ENCODE measurements at regions not wholly inside any gene's neighbourhood (a gene's known extent, or its start where the extent isn't known, plus 50 kb on each side); places are given as distances from the start of the nearest gene placed in this dataset.
"Not testable (repeated sequence)": the region's sequence is repeated elsewhere in the genome, so short reads cannot be mapped to it uniquely, and the experiment has no call there.

GRCh38 chr12:32010631-32011336, 51.6 kb downstream of the RESF1 start:
- no peak for DNase-seq (ENCODE audit: low spot score)

GRCh38 chr12:32012249-32012785, 53.1 kb downstream of the RESF1 start:
- DNase-seq (ENCODE audit: low spot score) = no peak

GRCh38 chr12:32015036-32015435, 55.8 kb downstream of the RESF1 start:
- no peak for DNase-seq (ENCODE audit: low spot score)

DNA sequence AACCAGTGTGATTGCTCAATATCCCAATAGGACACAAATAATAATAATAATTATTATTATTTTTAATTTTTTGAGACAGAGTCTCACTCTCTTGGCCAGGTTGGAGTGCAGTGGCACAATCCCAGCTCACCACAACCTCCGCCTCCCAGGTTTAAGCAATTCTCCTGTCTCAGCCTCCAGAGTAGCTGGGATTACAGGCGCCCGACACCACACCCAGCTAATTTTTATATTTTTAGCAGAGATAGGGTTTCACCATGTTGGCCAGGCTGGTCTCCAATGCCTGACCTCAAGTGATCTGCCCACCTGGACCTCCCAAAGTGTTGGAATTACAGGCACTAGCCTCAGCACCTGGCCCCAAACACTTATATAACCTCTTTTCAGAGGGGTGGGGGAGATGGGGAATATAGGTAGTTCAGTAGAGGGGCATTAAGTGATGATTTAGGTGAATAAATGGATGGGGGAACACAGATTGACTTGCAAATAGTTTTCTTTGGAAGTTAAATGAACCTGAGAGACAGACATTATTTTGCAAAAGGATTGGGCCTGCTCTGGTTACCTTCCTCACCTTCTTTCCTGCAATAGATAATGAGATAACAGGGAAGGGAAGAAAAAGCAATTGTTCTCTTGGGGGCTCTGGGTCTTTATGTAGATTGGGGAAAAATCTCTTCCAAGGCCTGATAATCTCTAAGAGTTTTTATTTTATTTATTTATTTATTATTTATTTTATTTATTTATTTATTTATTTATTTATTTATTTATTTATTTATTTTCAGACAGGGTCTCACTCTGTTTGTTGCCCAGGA, 57.7 kb downstream of the RESF1 start:
- DNase-seq (ENCODE audit: low spot score) = no peak

GRCh38 chr12:32021346-32021773, 62.1 kb downstream of the RESF1 start:
- no peak for DNase-seq (ENCODE audit: low spot score)

DNA sequence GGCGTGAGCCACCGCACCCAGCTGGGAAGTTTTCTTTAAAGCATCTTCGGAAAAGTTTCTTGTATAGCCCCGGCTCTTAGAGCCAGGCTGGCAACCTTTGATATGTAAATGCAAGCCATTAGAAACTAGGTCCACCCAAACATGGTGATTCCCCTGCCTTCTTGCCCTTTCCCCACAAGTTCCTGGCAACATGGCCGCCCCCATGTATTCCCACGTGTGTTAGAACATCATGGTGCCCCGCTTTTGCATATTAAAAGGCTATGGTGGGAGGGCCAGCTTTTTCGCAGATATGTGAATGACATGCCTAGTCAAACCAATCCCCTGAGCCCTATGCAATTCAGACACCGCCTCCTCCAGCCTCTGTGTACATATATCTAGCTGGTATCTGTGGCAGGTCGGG, 63.2 kb downstream of the RESF1 start:
- not testable (repeated sequence) for DNase-seq (ENCODE audit: low spot score)

GRCh38 chr12:32023861-32024260, 64.6 kb downstream of the RESF1 start:
- not testable (repeated sequence) for DNase-seq (ENCODE audit: low spot score)

- no peak for DNase-seq (ENCODE audit: low spot score)
These were observed 65.8 kb downstream of the RESF1 start for GRCh38 chr12:32024884-32025592.

GRCh38 chr12:32025906-32026305, 66.7 kb downstream of the RESF1 start:
- DNase-seq (ENCODE audit: low spot score) = peak; percentile 37

- no peak for DNase-seq (ENCODE audit: low spot score)
These were observed 68.6 kb downstream of the RESF1 start for GRCh38 chr12:32027684-32028365.

DNA sequence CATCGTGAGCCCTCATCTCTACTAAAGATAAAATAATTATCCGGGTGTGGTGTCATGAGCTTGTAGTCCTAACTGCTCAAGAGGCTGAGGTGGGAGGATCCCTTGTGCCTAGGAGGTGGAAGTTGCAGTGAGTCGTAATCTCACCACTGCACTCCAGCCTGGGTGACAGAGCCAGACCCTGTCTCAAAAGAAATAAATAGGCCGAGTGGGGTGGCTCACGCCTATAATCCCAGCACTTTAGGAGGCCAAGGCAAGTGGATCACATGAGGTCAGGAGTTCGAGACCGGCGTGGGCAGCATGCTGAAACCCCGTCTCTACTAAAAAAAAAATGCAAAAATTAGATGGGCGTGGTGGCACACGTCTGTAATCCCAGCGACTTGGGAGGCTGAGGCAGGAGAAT, 70.9 kb downstream of the RESF1 start:
- DNase-seq (ENCODE audit: low spot score) = no peak

GRCh38 chr12:32030676-32031075, 71.5 kb downstream of the RESF1 start:
- no peak for DNase-seq (ENCODE audit: low spot score)

DNA sequence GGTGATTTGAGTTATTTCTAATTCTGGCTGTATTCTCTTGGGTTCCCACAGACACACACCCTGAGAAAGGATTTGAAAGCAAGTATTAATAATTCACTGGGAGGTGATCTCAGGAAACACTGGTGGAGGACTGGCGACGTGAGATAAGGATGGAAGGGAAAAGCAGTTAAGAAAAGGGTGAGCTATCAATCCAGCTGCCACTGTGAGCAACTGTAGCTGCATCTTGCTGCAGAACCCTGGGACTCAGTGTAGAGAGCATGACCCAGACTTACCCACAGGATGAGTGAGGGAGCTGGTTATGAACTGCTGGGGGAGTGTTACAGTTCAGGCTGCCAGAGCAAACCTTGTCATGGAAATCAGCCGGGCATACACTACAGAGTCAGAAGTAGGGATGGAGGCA, 71.9 kb downstream of the RESF1 start:
- DNase-seq (ENCODE audit: low spot score) = no peak

DNA sequence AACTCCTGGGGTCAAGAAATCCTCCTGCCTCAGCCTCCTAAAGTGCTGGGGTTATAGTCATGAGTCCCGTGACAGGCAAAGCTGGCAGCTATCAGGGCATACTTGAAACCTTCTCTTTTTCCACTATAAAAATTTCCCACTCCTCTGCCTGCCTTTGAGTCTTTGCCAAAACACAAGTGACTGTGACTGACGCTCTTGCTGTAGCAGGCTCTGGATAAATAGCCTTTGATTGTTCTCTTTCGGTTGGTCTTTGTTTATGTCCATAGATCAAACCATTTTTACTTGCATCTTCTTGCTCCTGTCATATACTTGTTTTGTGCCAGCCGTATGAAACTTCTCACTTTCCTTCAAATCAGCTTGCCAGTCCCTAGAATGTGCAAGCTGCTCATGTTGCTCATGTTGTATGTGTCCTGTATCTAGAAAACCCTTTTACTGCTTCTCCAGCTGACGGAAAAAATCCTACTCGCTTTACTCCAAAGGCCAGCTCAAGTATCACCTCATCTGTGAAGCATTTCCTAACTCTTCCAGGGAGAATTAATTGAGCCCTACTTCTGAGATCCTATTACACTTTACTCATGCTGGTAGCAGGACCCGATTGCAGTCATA, 73.1 kb downstream of the RESF1 start:
- DNase-seq (ENCODE audit: low spot score) = no peak

DNA sequence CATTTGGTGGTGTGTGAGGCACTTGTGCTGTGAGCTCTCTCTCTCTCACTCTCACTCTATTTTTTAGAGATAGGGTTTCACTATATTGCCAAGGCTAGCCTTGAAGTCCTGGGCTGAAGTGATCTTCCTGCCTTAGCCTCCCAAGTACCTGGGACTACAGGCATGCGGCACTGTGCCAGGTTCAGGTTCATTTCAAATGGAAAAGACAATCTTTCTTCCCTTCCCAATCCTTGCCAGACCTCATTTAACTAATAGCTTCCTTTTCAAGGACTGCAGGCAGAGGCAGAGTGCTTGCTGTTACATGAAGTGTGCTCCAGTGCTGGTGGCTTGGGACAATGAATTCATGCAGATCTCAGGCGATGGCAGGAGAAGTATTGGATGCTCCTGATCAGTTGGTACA, 73.2 kb upstream of the BICD1 start:
- no peak for DNase-seq (ENCODE audit: low spot score)

DNA sequence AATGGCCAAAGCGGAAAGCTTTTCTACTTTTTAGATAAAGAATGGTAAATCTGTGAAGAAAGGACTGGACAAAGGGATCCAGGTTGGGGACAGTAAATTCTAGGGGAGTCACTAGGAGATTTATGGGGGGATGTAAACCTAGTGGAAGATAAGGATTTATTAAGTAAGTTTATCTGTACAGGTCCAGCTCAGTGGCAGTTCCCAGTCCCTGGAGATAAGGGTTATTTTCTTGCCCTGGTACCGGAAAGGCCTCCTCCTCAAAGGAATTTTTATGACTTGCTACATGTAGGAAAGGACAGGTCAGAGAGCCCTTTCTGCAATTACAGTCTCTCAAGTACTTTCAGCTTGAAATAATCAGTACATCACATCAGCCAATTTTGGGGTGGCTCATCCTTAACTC, 72.6 kb upstream of the BICD1 start:
- DNase-seq (ENCODE audit: low spot score) = no peak

DNA sequence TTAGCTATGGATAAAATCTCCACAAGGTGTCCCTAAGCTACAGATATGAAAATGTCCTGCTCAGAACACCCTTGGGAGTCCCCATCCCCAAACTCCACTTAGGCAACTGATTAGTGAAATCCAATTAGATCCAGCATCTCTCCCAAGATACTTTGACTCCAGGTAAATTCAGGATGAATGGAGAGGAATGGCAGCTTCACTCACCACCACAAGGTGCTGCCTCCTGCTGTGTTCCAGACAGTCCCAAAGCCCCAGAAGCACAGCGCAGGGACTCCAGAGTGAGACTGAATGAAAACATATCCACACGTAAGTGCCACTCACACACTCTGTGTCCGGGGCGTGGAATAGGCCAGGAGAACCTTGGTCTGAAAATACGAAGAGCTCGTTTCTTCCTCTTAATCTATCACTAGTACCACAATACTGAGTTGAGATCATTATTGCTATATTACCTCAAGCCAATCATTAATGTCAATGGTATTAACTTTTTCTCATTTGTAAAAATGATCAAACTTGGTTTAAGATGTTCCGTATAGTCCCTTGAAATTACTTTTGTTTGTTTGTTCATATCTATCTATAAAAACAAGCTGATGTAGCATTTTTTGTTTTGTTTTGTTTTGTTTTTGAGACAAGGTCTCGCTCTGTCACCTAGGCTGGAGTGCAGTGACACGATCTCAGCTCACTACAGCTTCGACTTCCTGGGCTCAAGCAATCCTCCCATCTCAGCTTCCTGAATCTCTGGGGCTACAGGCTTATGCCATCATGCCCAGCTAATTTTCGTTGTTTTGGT, 70.0 kb upstream of the BICD1 start:
- DNase-seq (ENCODE audit: low spot score) = no peak

DNA sequence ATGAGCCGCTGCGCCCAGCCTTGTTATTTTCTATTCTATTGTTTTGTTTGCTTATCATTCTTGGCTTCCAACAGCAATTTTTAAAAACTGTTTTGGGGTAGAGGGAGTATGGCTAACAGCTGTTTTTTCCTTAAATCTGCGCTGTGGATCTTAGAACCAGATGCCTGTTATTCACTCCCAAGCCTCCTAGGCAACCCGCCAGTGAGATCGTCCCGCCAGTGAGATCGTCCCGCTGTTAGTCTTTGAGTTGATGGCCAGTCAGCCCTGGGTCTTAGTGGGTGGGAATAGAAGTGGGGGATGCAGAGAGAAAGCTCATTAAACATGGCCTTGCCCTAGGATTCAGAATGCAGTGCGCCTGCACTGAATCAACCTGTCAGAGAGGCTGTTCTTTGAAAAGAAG, 67.3 kb upstream of the BICD1 start:
- no peak for DNase-seq (ENCODE audit: low spot score)

DNA sequence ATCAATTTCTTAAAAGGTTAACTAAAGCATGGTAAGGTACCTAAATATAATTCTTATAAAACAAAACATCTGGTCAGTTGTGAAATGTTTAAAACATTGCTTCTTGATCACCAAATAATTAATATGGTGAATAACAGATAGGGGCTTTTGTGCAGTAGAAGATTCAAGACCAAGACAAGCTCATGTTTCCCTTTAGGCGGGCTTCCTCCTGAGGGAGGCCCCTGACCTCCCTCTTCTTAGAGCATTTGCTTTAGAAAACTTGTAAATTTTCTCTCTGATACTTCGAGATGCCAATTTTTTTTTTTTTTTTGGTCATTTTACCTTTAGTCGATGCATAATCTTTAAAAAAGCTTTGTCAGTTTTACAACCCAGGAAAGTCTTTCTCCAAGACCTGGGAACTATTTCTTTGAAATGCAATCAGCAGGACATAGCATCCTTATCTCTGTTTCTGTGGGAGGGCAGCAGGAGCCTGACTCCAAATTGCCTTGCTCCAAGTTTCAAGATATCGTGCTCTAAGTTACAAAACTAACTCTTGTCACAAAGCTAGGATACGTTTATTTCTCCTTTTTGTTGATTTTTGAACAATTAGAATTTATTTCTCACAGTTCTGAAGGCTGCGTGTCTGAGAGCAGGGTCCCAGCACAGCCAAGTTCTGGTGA, 66.6 kb upstream of the BICD1 start:
- no peak for DNase-seq (ENCODE audit: low spot score)

DNA sequence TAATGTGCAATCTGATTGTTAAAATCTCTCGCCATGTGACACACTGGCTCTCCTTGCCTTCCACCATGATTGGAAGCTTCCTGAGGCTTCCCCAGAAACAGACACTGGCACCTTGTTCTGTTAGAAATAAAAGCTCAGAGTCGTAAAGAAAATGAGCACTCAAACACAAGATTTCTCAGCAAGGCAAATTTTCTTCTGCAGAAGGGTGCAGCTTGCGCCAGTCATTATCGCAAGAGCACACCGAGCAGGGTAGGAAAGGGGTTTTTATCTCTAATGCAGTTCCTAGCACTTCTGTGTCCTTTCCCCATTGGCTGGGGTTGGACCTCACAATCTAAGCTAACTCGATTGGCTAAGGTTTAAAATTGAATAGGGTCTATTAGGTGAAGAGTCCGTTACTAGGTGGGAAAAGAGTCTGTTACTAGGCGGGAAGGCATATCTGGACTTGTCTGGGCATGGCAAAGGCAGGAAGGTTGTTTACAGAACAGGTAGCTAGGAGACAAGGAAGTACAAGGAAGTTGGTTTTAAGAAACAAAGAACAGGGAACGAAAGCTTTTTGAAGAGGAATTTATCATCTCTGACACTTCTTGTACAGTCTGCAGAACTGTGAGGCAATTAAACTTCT, 62.6 kb upstream of the BICD1 start:
- no peak for DNase-seq (ENCODE audit: low spot score)

All from CD4-positive, alpha-beta T cell treated with Interleukin-15 for 4 hours (primary cell).